HG03103 (cell line): ENCODE measurements at regions not wholly inside any gene's neighbourhood (a gene's known extent, or its start where the extent isn't known, plus 50 kb on each side); places are given as distances from the start of the nearest gene placed in this dataset.
"Not testable (repeated sequence)": the region's sequence is repeated elsewhere in the genome, so short reads cannot be mapped to it uniquely, and the experiment has no call there.

Experiments
- ATAC-seq: cut with Tn5 transposase; IDR thresholded peaks from one replicate; pipeline ENCODE4 v1.9.1; 2021; ENCODE audit warnings: low read depth; ENCODE audit not compliant: unreplicated experiment

DNA sequence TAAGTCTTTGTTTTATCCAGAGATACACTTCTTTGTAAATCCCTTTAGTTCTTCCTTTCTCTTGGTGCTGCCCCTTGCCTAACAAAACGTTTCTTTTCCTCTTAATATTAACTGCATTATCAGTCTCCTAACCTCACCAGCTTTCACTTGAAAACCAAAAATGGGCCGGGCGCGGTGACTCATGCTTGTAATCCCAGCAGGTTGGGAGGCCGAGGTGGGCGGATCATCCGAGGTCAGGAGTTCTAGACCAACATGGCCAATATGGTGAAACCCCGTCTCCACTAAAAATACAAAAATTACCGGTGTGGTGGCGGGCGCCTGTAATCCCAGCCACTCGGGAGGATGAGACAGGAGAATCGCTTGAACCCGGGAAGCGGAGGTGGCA is 329.8 kb upstream of the MIR17HG start:
- ATAC-seq: peak; percentile 12

DNA sequence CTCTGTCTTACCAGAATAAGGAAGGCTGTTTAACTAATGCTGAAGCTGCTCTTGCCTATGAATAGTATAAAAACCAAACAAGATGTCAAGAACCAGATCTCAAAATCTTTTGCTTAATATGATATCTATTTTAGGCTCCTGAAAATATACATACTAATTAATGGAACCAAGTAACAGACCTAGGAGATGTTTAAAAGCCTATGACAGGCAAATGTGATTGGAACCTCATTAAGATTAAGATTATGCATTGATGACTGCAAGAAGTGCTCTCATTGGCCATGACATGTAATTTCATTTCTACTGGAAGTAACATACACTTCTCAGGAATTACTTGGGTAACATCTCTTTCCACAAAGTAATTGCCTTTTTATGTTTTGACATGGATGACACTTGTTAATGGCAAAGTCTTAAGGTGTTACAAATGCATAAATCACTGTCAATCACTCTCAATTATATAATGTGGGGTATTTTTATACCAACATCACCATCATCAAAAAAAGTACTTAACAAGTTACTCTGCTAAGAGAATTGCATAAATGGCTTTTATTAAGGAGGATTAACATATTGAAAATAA is 326.9 kb upstream of the MIR17HG start:
- ATAC-seq: no peak

DNA sequence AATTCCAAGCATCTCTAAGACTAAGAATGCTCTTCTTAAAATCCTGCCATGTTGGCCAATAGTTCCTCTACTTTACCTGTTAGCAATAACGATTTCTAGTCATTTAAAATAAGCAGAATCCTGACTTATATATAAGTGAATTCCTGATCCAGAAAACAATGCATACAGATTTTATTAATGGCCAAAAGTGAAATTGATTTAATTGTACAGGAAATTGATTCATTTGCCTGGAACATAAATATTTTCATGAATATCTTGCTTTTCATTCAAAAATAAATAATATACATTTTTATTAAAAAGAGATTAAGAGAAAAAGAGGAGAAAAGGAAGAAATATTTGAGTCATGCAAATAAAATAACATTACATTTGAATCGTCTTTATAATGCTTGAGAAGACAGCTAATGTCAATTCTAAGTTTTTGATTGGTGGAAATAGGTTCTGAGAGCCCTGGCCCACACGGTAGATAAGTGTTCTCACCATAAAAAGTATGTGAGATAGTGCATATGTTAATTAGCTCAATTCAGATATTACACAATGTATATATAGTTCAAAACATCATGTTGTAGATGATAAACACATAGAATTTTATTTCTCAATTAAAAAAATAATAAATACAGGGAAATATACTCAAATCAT is 323.2 kb upstream of the MIR17HG start:
- ATAC-seq: no peak

DNA sequence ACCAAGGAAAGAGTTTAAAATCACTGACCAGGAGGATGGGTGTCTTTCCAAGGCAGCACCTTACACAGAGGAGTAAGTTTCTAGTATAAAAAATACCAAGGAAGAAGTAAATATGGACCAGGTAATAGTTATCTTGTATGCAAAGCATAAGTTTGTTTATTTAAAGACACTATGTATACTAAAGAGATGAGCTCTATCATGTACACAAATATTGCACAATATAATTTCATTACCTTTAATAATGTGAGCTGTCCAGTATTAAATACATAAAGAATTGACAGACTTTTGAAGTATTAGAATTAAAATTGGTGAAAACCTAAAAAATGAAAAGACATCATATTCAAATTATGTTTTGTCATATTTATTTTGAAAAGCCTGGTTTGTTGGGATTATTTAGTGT is 322.0 kb upstream of the MIR17HG start:
- no peak for ATAC-seq

DNA sequence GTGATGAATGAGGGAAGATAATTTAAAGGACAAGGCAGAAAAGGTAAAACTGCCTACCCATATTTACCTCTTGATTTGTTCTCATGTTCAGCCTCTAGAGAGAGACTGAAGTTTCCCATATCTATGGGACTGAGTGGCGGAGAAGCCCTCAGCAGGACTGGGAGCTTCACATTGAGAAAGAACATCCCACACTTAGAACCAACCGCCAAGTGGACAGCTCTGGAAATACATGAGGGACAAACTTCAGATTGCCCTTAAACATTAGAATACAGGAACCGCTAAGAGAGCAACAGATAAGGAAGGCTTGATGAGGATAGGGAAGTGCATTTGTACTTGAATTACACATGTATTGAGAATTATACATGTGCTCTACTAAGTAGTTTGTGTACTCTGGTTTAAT is 316.0 kb upstream of the MIR17HG start:
- ATAC-seq: no peak

DNA sequence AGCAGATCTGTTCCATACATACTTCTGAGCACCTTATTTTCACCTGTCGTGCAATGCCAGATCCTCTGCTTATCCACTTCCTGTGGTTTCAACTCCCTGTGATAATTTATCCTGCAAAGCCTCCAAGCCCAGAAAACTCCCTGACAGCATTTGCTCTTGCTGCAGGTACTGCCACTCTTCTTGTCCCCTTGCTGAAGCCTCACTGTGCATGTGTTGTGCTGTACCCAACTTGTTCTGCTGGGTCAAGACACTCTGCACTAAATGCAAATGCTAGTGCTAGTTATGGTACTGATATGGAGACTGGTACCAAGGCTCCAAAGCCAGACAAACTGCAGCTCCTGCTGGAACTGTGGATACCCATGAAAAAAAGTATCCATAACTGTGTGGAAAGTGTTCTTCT is 315.4 kb upstream of the MIR17HG start:
- ATAC-seq: no peak

DNA sequence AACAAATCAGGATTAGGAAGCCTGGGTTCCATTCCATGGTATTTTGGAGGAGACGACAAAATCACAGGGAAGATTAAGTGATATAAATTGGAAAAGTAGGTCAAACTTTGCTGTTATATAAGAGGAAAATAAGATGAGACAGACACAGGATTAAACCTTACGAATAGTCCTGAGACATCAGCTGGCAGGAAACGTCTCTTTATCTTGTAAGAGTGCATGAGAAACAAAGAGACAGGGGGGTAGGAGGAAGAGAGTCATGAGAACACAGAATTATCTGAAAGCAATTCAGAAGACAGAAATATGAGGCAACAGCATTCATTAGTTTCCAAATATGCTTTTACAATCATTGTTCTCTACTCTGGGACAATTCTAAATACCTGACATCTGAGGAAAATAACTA is 310.6 kb upstream of the MIR17HG start:
- no peak for ATAC-seq

DNA sequence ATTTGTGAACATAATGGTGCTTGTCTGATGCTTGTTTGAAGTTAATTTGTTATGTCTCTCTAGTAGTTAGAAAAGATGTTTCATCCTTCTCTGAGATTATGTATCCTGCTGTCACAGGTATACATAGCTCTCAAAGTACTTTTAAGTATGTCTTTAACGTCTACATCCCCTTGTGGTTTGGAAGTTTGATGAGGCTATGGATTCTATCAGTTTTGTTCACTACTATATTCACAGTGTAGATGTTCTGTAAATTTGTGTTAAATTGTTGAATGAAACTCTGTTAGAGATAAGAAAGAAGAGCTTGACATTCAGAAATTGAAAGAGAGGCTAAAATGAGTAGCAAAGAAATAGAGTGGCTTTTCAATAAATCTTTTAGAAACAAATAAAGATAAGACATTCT is 304.6 kb upstream of the MIR17HG start:
- no peak for ATAC-seq

DNA sequence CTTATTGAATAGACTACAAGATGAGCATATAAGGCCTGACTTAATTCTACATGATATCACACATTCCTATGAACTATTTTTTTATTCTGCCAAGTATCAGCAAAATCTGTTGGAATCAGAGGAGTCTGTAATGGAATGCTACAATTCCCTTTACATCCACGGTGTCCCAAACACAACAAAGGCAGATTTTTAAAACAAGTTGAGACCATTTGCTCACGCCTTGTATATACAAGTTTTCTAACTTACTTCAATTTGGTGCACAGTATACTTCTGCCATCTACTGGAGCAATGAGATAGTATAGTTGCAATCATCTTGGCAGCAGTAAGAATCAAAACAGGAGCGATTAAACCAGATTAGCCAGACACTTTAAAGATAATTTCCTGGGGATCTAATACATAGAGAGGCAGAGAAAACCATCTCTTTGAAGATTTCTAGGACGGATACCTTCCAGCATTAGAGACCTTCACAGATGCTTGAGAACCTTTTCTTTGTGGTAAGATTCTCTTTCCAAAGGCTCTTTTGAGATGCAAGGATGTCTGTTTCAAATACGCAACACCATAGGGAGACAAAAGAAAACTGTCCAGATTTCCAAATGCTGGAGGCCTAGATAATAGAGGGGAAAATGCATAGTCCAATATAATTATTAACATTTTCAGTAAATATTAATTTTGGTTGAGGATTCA is 302.0 kb upstream of the MIR17HG start:
- ATAC-seq: no peak

DNA sequence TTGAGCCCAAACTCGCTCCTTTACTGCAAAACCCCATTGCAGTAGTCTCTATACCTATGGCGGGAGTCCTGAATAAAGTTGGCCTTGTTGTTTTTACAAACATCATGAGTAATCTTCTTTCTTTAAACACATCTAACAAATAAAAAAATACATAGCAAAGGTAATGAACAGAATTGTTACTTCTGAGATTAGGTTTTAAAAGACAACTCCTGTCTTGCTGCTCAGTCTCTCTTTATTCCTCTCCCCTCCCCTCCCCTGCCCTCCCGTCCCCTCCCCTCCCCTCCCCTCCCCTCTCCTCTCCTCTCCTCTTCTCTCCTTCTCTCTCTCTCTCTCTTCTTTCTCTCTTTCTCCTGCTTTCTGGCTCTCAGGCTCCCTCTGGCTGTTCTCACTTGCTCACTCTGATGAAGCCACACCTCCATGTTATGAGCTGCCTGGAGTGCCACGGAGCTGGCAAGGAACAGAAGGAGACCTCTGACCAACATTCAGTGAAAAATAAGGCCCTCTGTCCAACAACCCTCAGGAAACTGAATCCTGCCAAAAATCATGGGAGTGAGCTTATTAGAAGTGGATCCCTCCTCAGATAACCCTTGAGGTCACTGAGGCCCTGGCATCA is 300.7 kb upstream of the MIR17HG start:
- ATAC-seq: no peak

DNA sequence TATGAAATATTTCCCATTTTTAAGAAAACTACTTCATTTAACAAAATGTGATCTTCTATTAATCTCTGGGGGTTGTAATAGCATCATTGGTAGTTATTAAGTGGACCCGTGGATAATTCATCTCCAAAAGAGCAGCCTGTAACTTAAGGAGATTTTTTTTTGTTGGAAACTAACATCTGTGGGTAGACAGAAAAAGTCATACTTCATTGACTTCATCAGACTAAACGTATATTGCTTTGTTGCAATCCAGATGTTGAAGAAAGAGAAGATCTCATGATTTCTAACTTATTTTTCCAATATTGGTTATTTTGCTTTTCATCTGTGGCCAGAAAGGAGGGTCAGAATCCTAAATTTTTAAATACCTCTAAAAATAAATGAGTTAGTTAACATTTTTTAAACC is 296.5 kb upstream of the MIR17HG start:
- no peak for ATAC-seq

DNA sequence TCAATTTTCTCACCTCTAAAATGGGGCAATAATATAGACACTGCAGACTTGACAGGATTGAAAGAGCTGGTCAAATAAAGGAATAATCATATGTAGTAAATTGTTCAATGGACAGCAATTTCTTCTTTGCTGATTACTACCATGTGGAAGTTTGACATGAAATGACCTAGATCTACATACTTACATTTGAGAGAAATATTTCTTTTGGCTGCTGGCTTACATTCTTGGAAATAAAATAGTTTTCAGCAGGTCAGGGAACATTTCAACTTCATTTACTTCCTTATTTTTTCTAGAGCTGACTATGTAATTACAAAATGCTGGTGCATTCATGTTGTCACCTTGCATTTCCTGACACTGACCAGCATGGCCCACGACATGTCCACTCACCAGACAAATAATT is 294.6 kb upstream of the MIR17HG start:
- ATAC-seq: no peak

DNA sequence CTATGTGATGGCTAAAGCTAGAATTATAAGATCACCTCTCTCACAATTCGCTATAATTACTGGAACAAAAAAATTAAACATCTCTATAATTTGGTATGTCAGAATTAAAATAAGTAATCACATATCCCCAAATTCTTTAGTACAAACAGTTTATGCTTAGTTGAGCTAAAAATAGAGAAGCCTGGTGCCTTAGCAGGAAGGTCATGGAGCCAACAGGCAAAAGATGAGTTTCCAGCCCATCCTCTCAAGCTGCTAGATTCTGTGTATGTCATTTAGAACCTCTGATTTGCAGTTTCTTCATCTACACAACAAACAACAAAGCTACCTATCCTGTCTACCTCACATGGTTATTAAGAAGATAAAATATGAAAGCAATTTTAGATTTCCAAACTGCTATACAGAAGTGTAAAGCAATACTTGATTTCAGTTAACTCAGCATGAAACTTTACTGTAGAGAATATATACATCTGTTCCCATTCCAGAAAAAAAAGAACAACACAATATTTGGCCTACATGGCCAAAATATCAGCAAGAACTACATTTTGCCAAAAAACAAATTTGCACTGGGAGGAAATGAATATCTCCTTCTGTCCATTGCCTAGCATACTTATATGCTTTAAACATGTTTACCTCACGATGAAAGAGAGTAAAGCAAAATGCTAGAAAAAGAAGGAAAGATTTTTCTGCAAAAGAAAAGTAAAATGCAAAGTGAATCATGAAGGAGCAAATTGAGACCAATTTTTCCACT is 294.0 kb upstream of the MIR17HG start:
- ATAC-seq: no peak

DNA sequence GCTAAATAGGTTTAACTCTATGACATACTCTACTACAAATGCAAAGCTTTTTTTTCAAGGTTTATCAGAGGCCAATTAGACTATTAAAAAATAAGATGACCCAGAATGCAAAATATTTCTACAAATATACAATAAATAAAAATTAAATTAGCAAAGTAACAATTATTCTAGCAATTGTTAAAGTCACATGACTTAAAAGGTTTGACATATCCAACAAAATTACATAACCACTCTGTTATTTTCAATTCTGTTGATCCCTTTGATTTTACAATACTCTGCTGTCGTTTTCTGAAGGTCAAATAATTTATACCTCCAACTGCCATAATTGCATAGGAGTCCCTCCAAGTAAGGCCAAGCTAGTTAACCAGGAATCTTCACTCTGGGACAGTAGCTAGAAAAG is 292.6 kb upstream of the MIR17HG start:
- no peak for ATAC-seq

DNA sequence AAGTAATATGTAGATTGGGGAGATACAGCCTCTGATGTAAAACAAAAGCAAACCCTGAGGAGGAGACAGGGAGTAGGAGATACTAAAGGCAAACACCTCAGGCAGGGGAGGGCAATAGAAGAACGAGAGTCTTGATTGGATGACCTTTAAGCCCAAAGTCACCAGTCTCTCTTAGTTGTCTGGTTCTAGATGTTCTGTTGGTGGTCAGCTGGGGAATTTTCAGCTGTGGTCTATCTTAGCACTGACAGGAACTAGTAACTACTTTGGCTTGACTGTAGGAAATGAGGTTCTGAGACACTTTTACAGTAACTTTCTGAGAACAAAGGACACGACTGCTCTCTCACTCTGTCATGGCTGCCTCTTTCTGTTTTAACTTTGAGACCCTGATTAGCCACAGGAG is 290.7 kb upstream of the MIR17HG start:
- ATAC-seq: peak; percentile 53

DNA sequence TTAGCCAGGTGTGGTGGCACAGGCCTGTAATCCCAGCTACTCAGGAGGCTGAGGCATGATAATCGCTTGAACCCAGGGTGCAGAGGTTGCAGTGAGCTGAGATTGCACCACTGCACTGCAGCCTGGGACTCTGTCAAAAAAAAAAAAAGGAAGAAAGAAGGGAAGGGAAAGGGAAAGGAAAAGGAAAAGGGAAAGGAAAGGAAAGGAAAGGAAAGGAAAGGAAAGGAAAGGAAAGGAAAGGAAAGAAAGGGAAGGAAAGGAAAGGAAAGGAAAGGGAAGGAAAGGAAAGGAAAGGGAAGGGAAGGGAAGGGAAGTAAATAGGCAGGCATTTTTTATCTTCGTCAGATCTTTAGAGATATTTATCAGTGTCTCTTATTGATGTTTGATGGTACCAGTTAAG is 290.0 kb upstream of the MIR17HG start:
- not testable (repeated sequence) for ATAC-seq

DNA sequence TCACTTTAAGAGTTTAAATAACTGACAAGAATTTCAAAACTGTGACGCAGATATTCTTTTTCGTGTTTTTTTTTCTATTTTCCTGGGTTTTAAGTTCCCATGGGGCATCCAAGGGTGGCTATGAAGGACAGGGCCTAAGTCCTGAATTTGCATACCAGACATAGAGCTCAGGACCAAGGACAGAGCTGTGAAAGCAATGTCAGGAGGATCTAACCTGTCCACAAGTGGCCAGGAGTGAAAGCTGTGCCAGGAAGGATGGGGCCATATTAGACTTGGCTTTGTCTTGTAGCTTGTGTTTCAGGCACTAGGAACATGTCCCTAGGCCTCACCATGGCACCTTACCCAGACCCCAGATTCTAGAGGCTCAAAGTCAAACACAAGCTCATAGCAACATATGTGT is 289.4 kb upstream of the MIR17HG start:
- no peak for ATAC-seq

DNA sequence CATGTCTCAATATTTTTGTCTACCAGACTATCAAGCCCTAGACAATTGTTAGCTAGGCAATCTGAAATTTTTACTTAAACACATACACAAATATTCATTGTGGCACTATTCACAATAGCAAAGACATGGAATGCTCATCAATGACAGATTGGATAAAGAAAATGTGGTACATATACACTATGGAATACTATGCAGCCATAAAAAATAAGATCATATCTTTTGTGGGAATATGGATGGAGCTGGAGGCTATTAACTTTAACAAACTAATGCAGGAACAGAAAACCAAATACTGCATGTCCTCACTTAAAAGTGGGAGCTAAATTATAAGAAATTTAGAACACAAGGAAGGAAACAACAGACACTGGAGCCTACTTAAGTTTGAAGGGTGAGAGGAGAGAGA is 288.6 kb upstream of the MIR17HG start:
- ATAC-seq: no peak

DNA sequence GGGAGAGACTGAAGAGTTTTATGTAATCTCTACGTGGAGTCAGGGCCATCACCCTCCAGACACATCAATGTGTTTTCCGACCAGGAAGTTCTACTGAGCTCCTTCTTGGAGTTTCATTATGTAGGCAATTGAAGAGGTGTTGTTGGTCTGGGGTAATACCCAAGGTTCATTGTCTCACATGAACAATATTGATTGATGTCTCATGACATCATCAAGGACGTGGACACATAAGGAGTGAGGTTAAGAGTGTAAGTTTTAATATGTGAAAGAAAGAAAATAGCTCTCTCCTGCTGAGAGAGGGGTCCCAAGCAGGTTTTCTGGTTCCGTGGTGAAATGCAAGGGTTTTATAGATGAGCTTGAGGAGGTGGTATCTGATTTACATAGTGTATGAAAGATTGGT is 280.7 kb upstream of the MIR17HG start:
- ATAC-seq: no peak

DNA sequence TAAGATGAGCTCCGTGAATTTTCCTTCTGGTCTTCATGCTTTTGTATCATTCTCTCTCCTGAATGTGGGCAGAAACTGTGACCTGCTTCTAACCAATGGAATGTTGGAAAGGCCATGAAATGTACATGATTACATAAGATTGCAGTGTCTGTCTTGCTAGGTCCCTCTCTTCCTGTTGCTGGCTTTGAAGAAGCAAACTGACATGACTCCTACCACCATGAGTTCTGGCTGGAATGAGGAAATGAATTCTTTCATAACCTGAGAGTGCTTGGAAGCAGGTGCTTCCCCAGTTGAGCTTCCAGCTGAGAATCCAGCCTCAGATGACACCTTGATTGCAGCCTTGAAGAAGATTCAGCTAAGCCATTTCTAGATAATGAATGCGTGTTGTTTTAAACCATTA is 275.0 kb upstream of the MIR17HG start:
- ATAC-seq: no peak

DNA sequence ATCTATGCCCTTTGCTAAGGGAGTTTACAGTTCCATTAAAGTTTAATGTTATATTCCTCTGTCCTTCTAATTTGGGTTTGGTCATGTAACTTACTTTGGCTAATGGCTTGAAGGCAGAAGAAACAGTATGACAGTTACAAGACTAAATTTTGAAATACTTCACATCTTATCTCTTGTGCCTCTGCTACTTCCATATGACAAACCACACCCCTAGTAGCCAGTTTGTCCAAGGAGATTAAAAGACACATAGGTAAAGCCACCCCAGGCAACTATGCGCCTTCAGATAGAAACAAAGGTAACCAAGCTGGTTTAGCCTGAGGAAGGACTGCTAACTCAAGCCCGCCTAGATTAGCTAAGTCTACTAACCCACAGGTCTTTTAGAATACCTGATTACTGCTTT is 273.4 kb upstream of the MIR17HG start:
- no peak for ATAC-seq
